ENCODE measurements at regions not wholly inside any gene's neighbourhood (a gene's known extent, or its start where the extent isn't known, plus 50 kb on each side); places are given as distances from the start of the nearest gene placed in this dataset.

GRCh38 chr4:117845270-117845669 lies 189.0 kb upstream of the NDST3 start:
- no peak for TF ChIP-seq CTCF (IDR thresholded peaks at IDR 0.05; ENCODE audit: borderline replicate concordance, control extremely low read depth, extremely low read depth, insufficient read depth, missing control alignments)
- in situ Hi-C loops (cut with MboI; ENCODE audit: low sequenced_read_pairs, unreplicated experiment), result no loop called here
- DNase-seq (ENCODE audit: low spot score), result no peak

- in situ Hi-C loops (cut with MboI; ENCODE audit: low sequenced_read_pairs, unreplicated experiment), result no loop called here
- no peak for TF ChIP-seq CTCF (IDR thresholded peaks at IDR 0.05; ENCODE audit: borderline replicate concordance, control extremely low read depth, extremely low read depth, insufficient read depth, missing control alignments)
- DNase-seq (ENCODE audit: low spot score), result no peak
Observed at GRCh38 chr4:117847849-117848248, 186.4 kb upstream of the NDST3 start.

GRCh38 chr4:117868201-117868600 lies 166.1 kb upstream of the NDST3 start:
- DNase-seq (ENCODE audit: low spot score), result no peak
- in situ Hi-C loops (cut with MboI; ENCODE audit: low sequenced_read_pairs, unreplicated experiment), result no loop called here
- TF ChIP-seq CTCF (IDR thresholded peaks at IDR 0.05; ENCODE audit: borderline replicate concordance, control extremely low read depth, extremely low read depth, insufficient read depth, missing control alignments), result no peak

GRCh38 chr4:117873779-117874178 lies 160.5 kb upstream of the NDST3 start:
- in situ Hi-C loops (cut with MboI; ENCODE audit: low sequenced_read_pairs, unreplicated experiment), result no loop called here
- no peak for DNase-seq (ENCODE audit: low spot score)
- TF ChIP-seq CTCF (IDR thresholded peaks at IDR 0.05; ENCODE audit: borderline replicate concordance, control extremely low read depth, extremely low read depth, insufficient read depth, missing control alignments), result no peak

GRCh38 chr4:117874216-117874615 lies 160.1 kb upstream of the NDST3 start:
- no peak for DNase-seq (ENCODE audit: low spot score)
- TF ChIP-seq CTCF (IDR thresholded peaks at IDR 0.05; ENCODE audit: borderline replicate concordance, control extremely low read depth, extremely low read depth, insufficient read depth, missing control alignments), result no peak
- in situ Hi-C loops (cut with MboI; ENCODE audit: low sequenced_read_pairs, unreplicated experiment), result no loop called here

GRCh38 chr4:117889978-117890377 lies 144.3 kb upstream of the NDST3 start:
- in situ Hi-C loops (cut with MboI; ENCODE audit: low sequenced_read_pairs, unreplicated experiment), result no loop called here
- no peak for DNase-seq (ENCODE audit: low spot score)
- TF ChIP-seq CTCF (IDR thresholded peaks at IDR 0.05; ENCODE audit: borderline replicate concordance, control extremely low read depth, extremely low read depth, insufficient read depth, missing control alignments), result no peak

GRCh38 chr4:117893207-117893606 lies 141.1 kb upstream of the NDST3 start:
- no peak for TF ChIP-seq CTCF (IDR thresholded peaks at IDR 0.05; ENCODE audit: borderline replicate concordance, control extremely low read depth, extremely low read depth, insufficient read depth, missing control alignments)
- in situ Hi-C loops (cut with MboI; ENCODE audit: low sequenced_read_pairs, unreplicated experiment), result no loop called here
- DNase-seq (ENCODE audit: low spot score), result no peak
